ENCODE measurements at regions not wholly inside any gene's neighbourhood (a gene's known extent, or its start where the extent isn't known, plus 50 kb on each side); places are given as distances from the start of the nearest gene placed in this dataset.
A peak's percentile ranks its signal among the peaks of the same experiment; 100 is the strongest.

- intact Hi-C loops (cut with micrococcal nuclease; ENCODE audit: unreplicated experiment), result no loop called here
- Histone ChIP-seq H3K4me1 (ENCODE audit: insufficient read depth, low read length, poor library complexity, severe bottlenecking) (no peaks in the 10 kb centered on the region), H3K9me3 (ENCODE audit: low read depth, low read length, poor library complexity, severe bottlenecking) (no peaks in the 10 kb centered on the region), H3K27me3 (replicated peaks; ENCODE audit: insufficient read depth, low read depth, low read length, poor library complexity) (no peaks in the 10 kb centered on the region), H3K27ac (ENCODE audit: low read depth, low read length, poor library complexity, severe bottlenecking) (no peak overlapping the region), H3K36me3 (ENCODE audit: insufficient read depth, low read length, poor library complexity, severe bottlenecking) (no peaks in the 10 kb centered on the region), H3K4me3 (ENCODE audit: low read depth, low read length, poor library complexity, severe bottlenecking) (no peak overlapping the region)
- TF ChIP-seq EZH2 (IDR thresholded peaks at IDR 0.05; ENCODE audit: borderline replicate concordance, low read depth, low read length, poor library complexity, severe bottlenecking) (no peak), CTCF (conservative IDR thresholded peaks at IDR 0.05; ENCODE audit: low read depth, low read length) (no peak)
- no peak for DNase-seq (ENCODE audit: low spot score)
- BruUV-seq (replicated peaks), result no TSS peak
- CTCF ChIA-PET, result no interaction called here
- POLR2A ChIA-PET (ENCODE audit: low non-redundant PET), result no interaction called here
These were observed 67.5 kb upstream of the CUX1 start for GRCh38 chr7:101749891-101750290.

GRCh38 chr7:101753316-101753715 lies 64.1 kb upstream of the CUX1 start:
- DNase-seq (ENCODE audit: low spot score), result no peak
- BruUV-seq (replicated peaks), result no TSS peak
- TF ChIP-seq EZH2 (IDR thresholded peaks at IDR 0.05; ENCODE audit: borderline replicate concordance, low read depth, low read length, poor library complexity, severe bottlenecking), result no peak
- no peak for TF ChIP-seq CTCF (conservative IDR thresholded peaks at IDR 0.05; ENCODE audit: low read depth, low read length)
- Histone ChIP-seq H3K27me3 (replicated peaks; ENCODE audit: insufficient read depth, low read depth, low read length, poor library complexity) (no peaks in the 10 kb centered on the region), H3K4me3 (ENCODE audit: low read depth, low read length, poor library complexity, severe bottlenecking) (no peak overlapping the region), H3K27ac (ENCODE audit: low read depth, low read length, poor library complexity, severe bottlenecking) (no peak overlapping the region), H3K9me3 (ENCODE audit: low read depth, low read length, poor library complexity, severe bottlenecking) (no peaks in the 10 kb centered on the region), H3K36me3 (ENCODE audit: insufficient read depth, low read length, poor library complexity, severe bottlenecking) (no peaks in the 10 kb centered on the region), H3K4me1 (ENCODE audit: insufficient read depth, low read length, poor library complexity, severe bottlenecking) (no peaks in the 10 kb centered on the region)
- POLR2A ChIA-PET (ENCODE audit: low non-redundant PET), result no interaction called here
- CTCF ChIA-PET, result no interaction called here
- intact Hi-C loops (cut with micrococcal nuclease; ENCODE audit: unreplicated experiment), result no loop called here

DNA sequence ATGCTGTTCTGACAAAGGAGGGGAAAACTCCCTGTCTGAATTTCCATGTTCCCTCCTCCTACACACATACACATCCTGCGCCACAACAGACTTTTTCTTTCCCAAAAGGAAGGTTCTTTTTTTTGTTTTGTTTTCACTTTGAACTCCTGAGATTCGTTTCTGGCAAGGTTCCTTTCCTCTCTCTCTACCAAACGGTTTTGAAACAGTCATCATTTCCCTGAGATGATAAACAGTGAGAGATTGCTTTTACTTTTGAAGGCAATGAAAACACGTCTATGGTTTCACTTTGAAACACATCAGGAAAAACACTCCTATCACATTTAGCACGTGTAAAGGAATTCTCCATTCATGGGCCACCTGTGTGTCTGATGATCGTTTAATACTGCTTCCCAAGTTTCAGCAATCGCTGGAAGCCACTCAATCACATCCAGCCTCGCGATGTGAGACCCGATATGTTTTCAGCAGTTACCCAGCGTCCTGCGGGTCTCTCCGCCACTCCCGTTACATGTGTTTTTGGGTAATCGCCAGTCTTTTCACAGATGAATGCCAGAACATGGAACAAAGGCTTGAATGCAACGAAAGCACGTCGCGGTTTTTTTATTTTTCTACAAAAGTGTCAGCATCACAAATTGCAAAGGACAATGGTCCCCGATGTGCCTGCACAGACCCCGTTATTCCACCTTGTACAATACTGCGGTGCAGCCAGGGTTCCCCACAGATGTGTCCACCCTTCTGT lies 62.8 kb upstream of the CUX1 start:
- ChIA-PET CTCF (interaction anchor here (0.7 kb wide), 1 partner anchor 258 kb away, joined by 6 read pairs; no protein-coding TSS in a partner anchor), POLR2A (ENCODE audit: low non-redundant PET) (no interaction called here)
- intact Hi-C loops (cut with micrococcal nuclease; ENCODE audit: unreplicated experiment), result no loop called here
- H3K4me1 ChIP-seq (ENCODE audit: insufficient read depth, low read length, poor library complexity, severe bottlenecking), result no peaks in the 10 kb centered on the region
- peak overlapping the region; percentile 38 for H3K4me3 ChIP-seq (ENCODE audit: low read depth, low read length, poor library complexity, severe bottlenecking)
- no peak overlapping the region for H3K27ac ChIP-seq (ENCODE audit: low read depth, low read length, poor library complexity, severe bottlenecking)
- H3K27me3 ChIP-seq (replicated peaks; ENCODE audit: insufficient read depth, low read depth, low read length, poor library complexity), result no peaks in the 10 kb centered on the region
- peak; percentile 51 for DNase-seq (ENCODE audit: low spot score)
- BruUV-seq (replicated peaks), result no TSS peak
- no peaks in the 10 kb centered on the region for H3K9me3 ChIP-seq (ENCODE audit: low read depth, low read length, poor library complexity, severe bottlenecking)
- H3K36me3 ChIP-seq (ENCODE audit: insufficient read depth, low read length, poor library complexity, severe bottlenecking), result no peaks in the 10 kb centered on the region
- no peak for TF ChIP-seq CTCF (conservative IDR thresholded peaks at IDR 0.05; ENCODE audit: low read depth, low read length)

Measured in A673 (cell line).